IMR-90 (cell line): ENCODE measurements at regions not wholly inside any gene's neighbourhood (a gene's known extent, or its start where the extent isn't known, plus 50 kb on each side); places are given as distances from the start of the nearest gene placed in this dataset.

ENCODE experiments used
- ATAC-seq: fragments of 200-7000 bp; cut with Tn5 transposase; 2 replicates; pipeline ENCODE4 v1.9.1; 2020; ENCODE audit warnings: low read depth, mild to moderate bottlenecking, moderate library complexity
- BruUV-seq: library from RNA; stranded (reverse); fragments of 400-500 nt; replicated peaks from 2 replicates; lab custom pipeline; 2021; lab: Mats Ljungman, UMichigan
- CTCF ChIA-PET: fragments of 300-600 bp; formaldehyde crosslinking; extraction: SDS; loops from one replicate; lab custom pipeline; 2021; ENCODE audit warnings: antibody characterized with exemption; lab: Yijun Ruan, JAX
- POLR2A ChIA-PET: fragments of 300-600 bp; sonication (Branson Sonifier 250); formaldehyde crosslinking; loops from one replicate; lab custom pipeline; 2022; ENCODE audit warnings: antibody characterized with exemption; ENCODE audit not compliant: unreplicated experiment; lab: Charles Lee
- DNase-seq: peaks from one replicate; pipeline ENCODE4 v3.0.0; 2013
- H2AFZ ChIP-seq: replicated peaks from 2 replicates; pipeline ENCODE3; 2013; ENCODE audit warnings: low read length, mild to moderate bottlenecking; ENCODE audit not compliant: poor library complexity
- H2AK5ac ChIP-seq: 2 replicates; pipeline ENCODE4 v1.6.1; 2013; ENCODE audit warnings: low read depth, low read length, inconsistent platforms
- H2AK9ac ChIP-seq: replicated peaks from 2 replicates; pipeline ENCODE3; 2013; ENCODE audit warnings: mild to moderate bottlenecking, low read depth, low read length, moderate library complexity; ENCODE audit not compliant: poor library complexity
- H2BK120ac ChIP-seq: 2 replicates; pipeline ENCODE4 v1.6.1; 2013; ENCODE audit warnings: low read depth, low read length, inconsistent platforms
- H2BK15ac ChIP-seq: 3 replicates; pipeline ENCODE4 v1.6.1; 2013; ENCODE audit warnings: low read depth, low read length, inconsistent platforms
- H2BK20ac ChIP-seq: 2 replicates; pipeline ENCODE4 v1.6.1; 2013; ENCODE audit warnings: low read depth, mild to moderate bottlenecking, inconsistent platforms, low read length, moderate library complexity
- H2BK5ac ChIP-seq: 2 replicates; pipeline ENCODE4 v1.6.1; 2013; ENCODE audit warnings: mild to moderate bottlenecking, low read depth, low read length, inconsistent platforms; ENCODE audit not compliant: poor library complexity, severe bottlenecking
- H3K14ac ChIP-seq: replicated peaks from 2 replicates; pipeline ENCODE4 v1.6.1; 2013; ENCODE audit warnings: low read depth, low read length, inconsistent platforms
- H3K18ac ChIP-seq: 2 replicates; pipeline ENCODE4 v1.6.1; 2013; ENCODE audit warnings: low read depth, low read length, control low read depth
- H3K23ac ChIP-seq: 2 replicates; pipeline ENCODE4 v1.6.1; 2013; ENCODE audit warnings: low read depth, low read length, inconsistent platforms
- H3K27ac ChIP-seq: 2 replicates; pipeline ENCODE4 v1.5.1; 2013; ENCODE audit warnings: mild to moderate bottlenecking, control low read depth, low read length; ENCODE audit not compliant: insufficient read depth
- H3K27me3 ChIP-seq: 2 replicates; pipeline ENCODE4 v1.6.1; 2013; ENCODE audit warnings: low read length; ENCODE audit not compliant: control insufficient read depth, insufficient read depth
- H3K36me3 ChIP-seq: 2 replicates; pipeline ENCODE4 v1.6.1; 2013; ENCODE audit warnings: low read length, mixed read lengths; ENCODE audit not compliant: control insufficient read depth, insufficient read depth
- H3K4ac ChIP-seq: 2 replicates; pipeline ENCODE4 v1.6.1; 2013; ENCODE audit warnings: low read depth, low read length, inconsistent platforms
- H3K4me1 ChIP-seq: 2 replicates; pipeline ENCODE4 v1.6.1; 2013; ENCODE audit warnings: low read length, mixed read lengths; ENCODE audit not compliant: control insufficient read depth, insufficient read depth
- H3K4me2 ChIP-seq: 2 replicates; pipeline ENCODE4 v1.6.1; 2013; ENCODE audit warnings: low read depth, mild to moderate bottlenecking, control low read depth, low read length, moderate library complexity
- H3K4me3 ChIP-seq: 2 replicates; pipeline ENCODE4 v1.5.1; 2013; ENCODE audit warnings: low read depth, mild to moderate bottlenecking, control low read depth, low read length, moderate library complexity; ENCODE audit not compliant: insufficient read depth
- H3K56ac ChIP-seq: 2 replicates; pipeline ENCODE4 v1.6.1; 2013; ENCODE audit warnings: low read length, inconsistent platforms; ENCODE audit not compliant: insufficient read depth; ENCODE audit errors: extremely low read depth
- H3K79me1 ChIP-seq, 2 experiments: 2 replicates each; pipeline ENCODE4 v1.6.1; 2013; ENCODE audit warnings: low read length in 2 of 2, inconsistent platforms in 1 of 2, low read depth in 1 of 2
- H3K9ac ChIP-seq: 2 replicates; pipeline ENCODE4 v1.6.1; 2013; ENCODE audit warnings: low read depth, low read length, control low read depth
- H3K9me1 ChIP-seq: 2 replicates; pipeline ENCODE4 v1.6.1; 2013; ENCODE audit warnings: low read length, inconsistent platforms; ENCODE audit not compliant: insufficient read depth
- H3K9me3 ChIP-seq: 2 replicates; pipeline ENCODE4 v1.6.1; 2013; ENCODE audit warnings: low read length; ENCODE audit not compliant: control insufficient read depth, insufficient read depth
- H4K20me1 ChIP-seq: 2 replicates; pipeline ENCODE4 v1.6.1; 2013; ENCODE audit warnings: low read length, inconsistent platforms; ENCODE audit not compliant: insufficient read depth
- H4K5ac ChIP-seq: 2 replicates; pipeline ENCODE4 v1.6.1; 2013; ENCODE audit warnings: mild to moderate bottlenecking, low read depth, low read length, control low read depth
- H4K8ac ChIP-seq, 2 experiments: 2 replicates each; pipeline ENCODE4 v1.6.1; 2013; ENCODE audit warnings: low read depth in 2 of 2, low read length in 2 of 2, control low read depth in 1 of 2, inconsistent platforms in 1 of 2
- H4K91ac ChIP-seq: 2 replicates; pipeline ENCODE4 v1.6.1; 2013; ENCODE audit warnings: low read depth, low read length, inconsistent platforms; ENCODE audit not compliant: insufficient read depth
- CEBPB ChIP-seq: IDR thresholded peaks from 2 replicates; pipeline ENCODE4 v1.6.1; 2012; ENCODE audit warnings: low read depth, low read length, improper control_type of control experiment
- FOS ChIP-seq: fragments of 150-350 bp; IDR thresholded peaks from 2 replicates; pipeline ENCODE4 v1.6.1; 2016; ENCODE audit warnings: low read depth, low read length
- MAZ ChIP-seq: IDR thresholded peaks from 2 replicates; pipeline ENCODE4 v1.6.1; 2012; ENCODE audit warnings: low read depth, mild to moderate bottlenecking, low read length, improper control_type of control experiment, moderate library complexity, borderline replicate concordance
- NFE2L2 ChIP-seq: fragments of 150-350 bp; IDR thresholded peaks from 2 replicates; pipeline ENCODE4 v1.6.1; 2016; ENCODE audit warnings: low read depth, mild to moderate bottlenecking, low read length
- POLR2A ChIP-seq: IDR thresholded peaks from 2 replicates; pipeline ENCODE4 v1.6.1; 2012; ENCODE audit warnings: mild to moderate bottlenecking, low read depth, low read length
- RCOR1 ChIP-seq: IDR thresholded peaks from 2 replicates; pipeline ENCODE4 v1.6.1; 2012; ENCODE audit warnings: mild to moderate bottlenecking, low read length, improper control_type of control experiment; ENCODE audit not compliant: insufficient replicate concordance
- WGBS, 2 experiments: methylation state at CpG; one replicate each; pipeline versions ENCODE4 v1.1.5 to v1.1.7; 2013; ENCODE audit warnings: missing lambda C conversion rate in 2 of 2; ENCODE audit not compliant: insufficient read length in 1 of 2; ENCODE audit errors: extremely low coverage in 2 of 2; 5-methylcytosine and 5-hydroxymethylcytosine counted together
- dilution Hi-C: fragments of 300-500 bp; cut with HindIII; formaldehyde crosslinking; loops from one replicate; pipeline ENCODE4 v1.14.3; 2018; ENCODE audit warnings: low sequenced_read_pairs; ENCODE audit not compliant: unreplicated experiment
- in situ Hi-C: fragments of 300-500 bp; cut with MboI; formaldehyde crosslinking; loops from 3 replicates; pipeline ENCODE4 v1.14.3; 2019; ENCODE audit warnings: low sequenced_read_pairs, inconsistent platforms, mixed read lengths
- intact Hi-C: fragments of 100-400 bp; cut with micrococcal nuclease; formaldehyde crosslinking; loops from 2 replicates; pipeline ENCODE4 v1.10.0; 2022
- TF ChIP-seq, protein P1 (sequence below): fragments of 150-350 bp; IDR thresholded peaks from 2 replicates; pipeline ENCODE4 v1.6.1; 2016; ENCODE audit warnings: low read depth, mild to moderate bottlenecking, low read length, moderate library complexity, borderline replicate concordance
- TF ChIP-seq, protein P2 (sequence below): conservative IDR thresholded peaks from 2 replicates; pipeline ENCODE4 v1.5.1; 2012; ENCODE audit warnings: mild to moderate bottlenecking, low read depth, low read length, improper control_type of control experiment

DNA sequence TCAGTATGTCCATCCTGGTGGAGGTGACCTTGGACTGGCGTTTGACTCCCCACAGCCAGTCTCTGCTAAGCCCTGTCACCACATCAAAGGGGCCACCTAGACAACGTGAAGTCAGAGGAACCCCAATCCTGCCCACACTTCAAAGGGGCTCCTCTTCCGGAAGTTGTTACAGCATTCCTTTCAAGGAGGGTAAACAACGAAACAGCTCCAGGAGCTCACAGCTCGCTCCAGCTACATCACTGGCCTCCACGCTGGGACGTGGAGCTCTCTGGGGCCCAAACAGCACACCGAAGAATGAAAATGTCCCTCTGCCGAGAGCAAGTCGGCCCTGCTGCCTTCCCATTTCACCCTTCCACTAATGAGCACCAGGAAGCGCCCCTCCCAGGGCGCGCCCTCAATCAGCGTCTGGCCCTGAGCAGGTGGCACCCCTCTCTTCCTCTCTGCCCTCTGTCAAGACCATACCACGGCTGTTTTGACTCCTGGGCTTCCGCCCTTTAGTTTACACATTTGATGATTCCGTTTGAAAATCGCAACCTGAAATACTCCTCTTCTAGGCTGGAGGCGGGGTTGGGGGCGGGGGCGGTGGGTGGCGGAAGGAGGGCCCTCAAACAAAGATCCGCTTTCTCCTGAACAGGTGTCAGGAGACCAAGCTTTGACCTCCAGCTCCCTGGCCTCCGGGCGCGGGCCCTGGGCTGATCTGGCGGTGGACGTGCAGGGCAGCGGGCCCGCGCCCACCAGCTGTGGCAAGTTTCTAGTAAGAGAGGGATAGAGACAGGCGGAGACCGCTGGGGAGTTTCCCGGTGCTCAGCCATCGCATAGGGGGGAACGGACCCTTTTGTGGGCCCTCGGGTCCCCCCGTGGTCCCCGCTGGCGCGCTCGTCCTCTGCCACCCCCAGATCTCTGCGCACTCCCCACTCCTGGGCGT is 53.1 kb upstream of the KDM7A start:
- H3K4me2 ChIP-seq: peak overlapping the region; percentile 82

More for the DNA sequence above, 53.1 kb upstream of the KDM7A start:
- intact Hi-C loops (no loop called here), dilution Hi-C loops (no loop called here), in situ Hi-C loops (no loop called here)
- Histone ChIP-seq H4K5ac (peak overlapping the region; percentile 53; the same call in 1 of the 2 replicates), H2BK120ac (no peak overlapping the region), H3K23ac (no peak overlapping the region), H3K18ac (no peak overlapping the region), H3K79me1 (no peaks in the 10 kb centered on the region), H3K27me3 (peaks cover 43% of the 10 kb centered on the region), H2BK15ac (no peak overlapping the region), H3K14ac (no peak overlapping the region), H3K4me3 (peak overlapping the region; percentile 63), H3K56ac (no peak overlapping the region), H4K91ac (peak overlapping the region; percentile 43; the same call in 1 of the 2 replicates), H3K36me3 (no peaks in the 10 kb centered on the region), H3K9me3 (no peaks in the 10 kb centered on the region), H2AK5ac (no peak overlapping the region), H2BK20ac (no peak overlapping the region), H4K8ac (no peak overlapping the region; a peak in 2 of 4 replicates), H3K4me1 (peaks cover 4% of the 10 kb centered on the region; the same call in 1 of the 2 replicates), H4K20me1 (no peaks in the 10 kb centered on the region), H3K9ac (no peak overlapping the region), H3K27ac (no peak overlapping the region; the same call in 1 of the 2 replicates), H2AK9ac (peak overlapping the region; percentile 78), H3K4ac (no peak overlapping the region), H2BK5ac (no peak overlapping the region), H2AFZ (peak overlapping the region; percentile 89), H3K9me1 (no peaks in the 10 kb centered on the region)
- no peak for ATAC-seq
- ChIA-PET CTCF (no interaction called here), POLR2A (no interaction called here)
- TF ChIP-seq FOS (no peak), RCOR1 (no peak), POLR2A (no peak), NFE2L2 (no peak), CEBPB (no peak), MAZ (no peak)
- TF ChIP-seq, protein P1, sequence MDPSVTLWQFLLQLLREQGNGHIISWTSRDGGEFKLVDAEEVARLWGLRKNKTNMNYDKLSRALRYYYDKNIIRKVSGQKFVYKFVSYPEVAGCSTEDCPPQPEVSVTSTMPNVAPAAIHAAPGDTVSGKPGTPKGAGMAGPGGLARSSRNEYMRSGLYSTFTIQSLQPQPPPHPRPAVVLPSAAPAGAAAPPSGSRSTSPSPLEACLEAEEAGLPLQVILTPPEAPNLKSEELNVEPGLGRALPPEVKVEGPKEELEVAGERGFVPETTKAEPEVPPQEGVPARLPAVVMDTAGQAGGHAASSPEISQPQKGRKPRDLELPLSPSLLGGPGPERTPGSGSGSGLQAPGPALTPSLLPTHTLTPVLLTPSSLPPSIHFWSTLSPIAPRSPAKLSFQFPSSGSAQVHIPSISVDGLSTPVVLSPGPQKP: no peak
- TF ChIP-seq, protein P2, sequence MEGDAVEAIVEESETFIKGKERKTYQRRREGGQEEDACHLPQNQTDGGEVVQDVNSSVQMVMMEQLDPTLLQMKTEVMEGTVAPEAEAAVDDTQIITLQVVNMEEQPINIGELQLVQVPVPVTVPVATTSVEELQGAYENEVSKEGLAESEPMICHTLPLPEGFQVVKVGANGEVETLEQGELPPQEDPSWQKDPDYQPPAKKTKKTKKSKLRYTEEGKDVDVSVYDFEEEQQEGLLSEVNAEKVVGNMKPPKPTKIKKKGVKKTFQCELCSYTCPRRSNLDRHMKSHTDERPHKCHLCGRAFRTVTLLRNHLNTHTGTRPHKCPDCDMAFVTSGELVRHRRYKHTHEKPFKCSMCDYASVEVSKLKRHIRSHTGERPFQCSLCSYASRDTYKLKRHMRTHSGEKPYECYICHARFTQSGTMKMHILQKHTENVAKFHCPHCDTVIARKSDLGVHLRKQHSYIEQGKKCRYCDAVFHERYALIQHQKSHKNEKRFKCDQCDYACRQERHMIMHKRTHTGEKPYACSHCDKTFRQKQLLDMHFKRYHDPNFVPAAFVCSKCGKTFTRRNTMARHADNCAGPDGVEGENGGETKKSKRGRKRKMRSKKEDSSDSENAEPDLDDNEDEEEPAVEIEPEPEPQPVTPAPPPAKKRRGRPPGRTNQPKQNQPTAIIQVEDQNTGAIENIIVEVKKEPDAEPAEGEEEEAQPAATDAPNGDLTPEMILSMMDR: no peak
- BruUV-seq: no TSS peak
- DNase-seq: no peak
- 30% methylated on average over 11 of the region's 44 CpGs; no CpG with 5 or more reads in 1 of the 2 experiments for WGBS, 2 experiments
